HepG2 (cell line): ENCODE measurements at regions not wholly inside any gene's neighbourhood (a gene's known extent, or its start where the extent isn't known, plus 50 kb on each side); places are given as distances from the start of the nearest gene placed in this dataset.

Experiments used
- ATAC-seq: fragments of 200-7000 bp; cut with Tn5 transposase; 3 replicates; pipeline ENCODE4 v1.9.1; 2020; ENCODE audit warnings: mild to moderate bottlenecking, moderate library complexity
- BruUV-seq: library from RNA; stranded (reverse); fragments of 400-500 nt; replicated peaks from 2 replicates; lab custom pipeline; 2021; lab: Mats Ljungman, UMichigan
- CTCF ChIA-PET: fragments of 300-600 bp; formaldehyde crosslinking; extraction: SDS; loops from one replicate; lab custom pipeline; 2021; ENCODE audit warnings: low total read pairs, inconsistent platforms, low intra/inter-chr PET ratio; lab: Yijun Ruan, JAX
- POLR2A ChIA-PET: fragments of 350-600 bp; sonication (Branson Sonifier 250); formaldehyde crosslinking; loops from one replicate; lab custom pipeline; 2020; ENCODE audit warnings: antibody characterized with exemption, inconsistent platforms; lab: Yijun Ruan, JAX
- DNase-seq: peaks from one replicate; pipeline ENCODE4 v3.0.0-alpha.2; 2015; ENCODE audit warnings: low spot score
- FAIRE-seq: peaks from 3 replicates; lab custom pipeline; 2011; peaks lifted over from hg19 to GRCh38; lab: Jason Lieb, UNC
- H2AFZ ChIP-seq: one replicate; pipeline ENCODE4 v1.6.1; 2011; ENCODE audit warnings: low read length, inconsistent platforms
- H3K27ac ChIP-seq: fragments of 300-600 bp; 3 replicates; pipeline ENCODE4 v1.8.0; 2011; ENCODE audit warnings: mixed run types, mild to moderate bottlenecking, mixed read lengths, low read length, inconsistent platforms; ENCODE audit not compliant: insufficient read depth; ENCODE audit errors: extremely low read length
- H3K27me3 ChIP-seq, 2 experiments: fragments of 200-600 bp in 1 of 2; 2 replicates in 1 of 2; 3 replicates in 1 of 2; pipeline versions ENCODE4 v1.6.0 to v1.8.0; 2011; ENCODE audit warnings: low read length in 2 of 2, mild to moderate bottlenecking in 2 of 2, moderate library complexity in 2 of 2, inconsistent platforms in 1 of 2; ENCODE audit not compliant: insufficient read depth in 2 of 2, control insufficient read depth in 1 of 2
- H3K36me3 ChIP-seq, 2 experiments: fragments of 200-600 bp in 1 of 2; replicated peaks in 1 of 2; 2 replicates in 1 of 2; 3 replicates in 1 of 2; pipeline versions ENCODE4 v1.5.1 to v1.8.0; 2011; ENCODE audit warnings: low read length in 2 of 2, inconsistent platforms in 1 of 2; ENCODE audit not compliant: insufficient read depth in 2 of 2, control insufficient read depth in 1 of 2
- H3K4me1 ChIP-seq: 2 replicates; pipeline ENCODE4 v1.5.1; 2012; ENCODE audit warnings: low read length, inconsistent platforms; ENCODE audit not compliant: insufficient read depth
- H3K4me2 ChIP-seq: 2 replicates; pipeline ENCODE4 v1.6.0; 2011; ENCODE audit warnings: low read depth, low read length, inconsistent platforms
- H3K4me3 ChIP-seq, 3 experiments: fragments of 200-600 bp in 1 of 3; sonication (generic), shearing (Covaris generic) in 1 of 3; replicated peaks in 1 of 3; 2 replicates each; pipeline ENCODE4 v1.5.1; 2011 to 2016; ENCODE audit warnings: low read length in 3 of 3, inconsistent platforms in 2 of 3, low read depth in 2 of 3, mild to moderate bottlenecking in 2 of 3, control low read depth in 1 of 3, mixed read lengths in 1 of 3; ENCODE audit not compliant: insufficient read depth in 1 of 3
- H3K79me2 ChIP-seq: one replicate; pipeline ENCODE4 v1.6.1; 2011; ENCODE audit warnings: low read length, inconsistent platforms; ENCODE audit not compliant: insufficient read depth
- H3K9ac ChIP-seq: 2 replicates; pipeline ENCODE4 v1.6.0; 2011; ENCODE audit warnings: mild to moderate bottlenecking, low read depth, low read length, inconsistent platforms; ENCODE audit not compliant: insufficient read depth
- H3K9me3 ChIP-seq: 2 replicates; pipeline ENCODE4 v1.5.1; 2012; ENCODE audit warnings: mild to moderate bottlenecking, low read length
- H4K20me1 ChIP-seq: 2 replicates; pipeline ENCODE4 v1.6.0; 2011; ENCODE audit warnings: inconsistent platforms, mild to moderate bottlenecking, low read length, moderate library complexity; ENCODE audit not compliant: insufficient read depth
- ATAD3A ChIP-seq: sonication (generic); formaldehyde crosslinking; IDR thresholded peaks from 2 replicates; pipeline ENCODE4 v1.4.0; 2020; ENCODE audit warnings: missing genetic modification reagents
- DR1 ChIP-seq: sonication (generic); formaldehyde crosslinking; IDR thresholded peaks from 2 replicates; pipeline ENCODE4 v1.8.0; 2021; ENCODE audit warnings: mild to moderate bottlenecking, missing genetic modification reagents, inconsistent platforms
- IKZF4 ChIP-seq: sonication (generic); formaldehyde crosslinking; IDR thresholded peaks from 2 replicates; pipeline ENCODE4 v1.5.1; 2020; ENCODE audit warnings: borderline replicate concordance, mild to moderate bottlenecking, low read depth, missing genetic modification reagents; ENCODE audit errors: not compliant biosample characterization
- IRF1 ChIP-seq: sonication (generic); formaldehyde crosslinking; IDR thresholded peaks from 2 replicates; pipeline ENCODE4 v1.4.0; 2020; ENCODE audit warnings: low read depth, mild to moderate bottlenecking, missing genetic modification reagents
- JARID2 ChIP-seq: sonication (generic); formaldehyde crosslinking; IDR thresholded peaks from 2 replicates; pipeline ENCODE4 v1.8.1; 2023; ENCODE audit warnings: missing genetic modification reagents, inconsistent platforms; ENCODE audit not compliant: insufficient replicate concordance
- LBX2 ChIP-seq: sonication (generic); formaldehyde crosslinking; IDR thresholded peaks from 2 replicates; pipeline ENCODE4 v1.5.0; 2020; ENCODE audit warnings: missing genetic modification reagents, mild to moderate bottlenecking, borderline replicate concordance
- MED13 ChIP-seq: sonication (generic); formaldehyde crosslinking; IDR thresholded peaks from 2 replicates; pipeline ENCODE4 v1.5.0; 2020; ENCODE audit warnings: missing genetic modification reagents
- MTF2 ChIP-seq: sonication (generic); formaldehyde crosslinking; IDR thresholded peaks from 2 replicates; pipeline ENCODE4 v1.5.0; 2020; ENCODE audit warnings: missing genetic modification reagents, borderline replicate concordance
- NPAS2 ChIP-seq: sonication (generic); formaldehyde crosslinking; IDR thresholded peaks from 2 replicates; pipeline ENCODE4 v1.8.0; 2022; ENCODE audit warnings: mild to moderate bottlenecking, missing genetic modification reagents, borderline replicate concordance
- RAD51 ChIP-seq: fragments of 450-650 bp; IDR thresholded peaks from 2 replicates; pipeline ENCODE4 v1.6.1; 2016; ENCODE audit warnings: borderline replicate concordance
- REPIN1 ChIP-seq: sonication (generic); formaldehyde crosslinking; IDR thresholded peaks from 2 replicates; pipeline ENCODE4 v1.8.0; 2022; ENCODE audit warnings: missing genetic modification reagents, low read depth, mild to moderate bottlenecking, borderline replicate concordance
- REST ChIP-seq, 2 experiments: IDR thresholded peaks; 2 replicates each; pipeline ENCODE4 v1.6.1; 2011 to 2012; ENCODE audit warnings: low read length in 2 of 2, borderline replicate concordance in 1 of 2, low read depth in 1 of 2, mild to moderate bottlenecking in 1 of 2, moderate library complexity in 1 of 2
- RFXAP ChIP-seq: sonication (generic); formaldehyde crosslinking; IDR thresholded peaks from 2 replicates; pipeline ENCODE4 v1.4.0; 2020; ENCODE audit warnings: missing genetic modification reagents, borderline replicate concordance
- SP5 ChIP-seq: IDR thresholded peaks from 2 replicates; pipeline ENCODE4 v1.6.1; 2016; ENCODE audit warnings: low read depth, borderline replicate concordance
- TERF1 ChIP-seq: sonication (generic); formaldehyde crosslinking; IDR thresholded peaks from 2 replicates; pipeline ENCODE4 v1.8.0; 2022; ENCODE audit warnings: mild to moderate bottlenecking, missing genetic modification reagents, moderate library complexity
- ZFYVE20 ChIP-seq: sonication (generic); formaldehyde crosslinking; IDR thresholded peaks from 2 replicates; pipeline ENCODE4 v1.8.0; 2023; ENCODE audit warnings: low read depth, mild to moderate bottlenecking, moderate library complexity, missing genetic modification reagents, borderline replicate concordance
- ZKSCAN1 ChIP-seq: fragments of 150-350 bp; IDR thresholded peaks from 2 replicates; pipeline ENCODE4 v1.6.1; 2014; ENCODE audit warnings: low read length
- ZNF20 ChIP-seq: sonication (generic); formaldehyde crosslinking; IDR thresholded peaks from 2 replicates; pipeline ENCODE4 v1.4.0; 2020; ENCODE audit warnings: mild to moderate bottlenecking, moderate library complexity, missing genetic modification reagents
- ZNF510 ChIP-seq: sonication (generic); formaldehyde crosslinking; IDR thresholded peaks from 2 replicates; pipeline ENCODE4 v1.4.0; 2020; ENCODE audit warnings: low read depth, mild to moderate bottlenecking, missing genetic modification reagents
- ZNF580 ChIP-seq: IDR thresholded peaks from 2 replicates; pipeline ENCODE4 v1.6.1; 2016; ENCODE audit warnings: low read depth, borderline replicate concordance
- WGBS: methylation state at CpG from one replicate; pipeline ENCODE4 v1.1.6; 2017; ENCODE audit warnings: low lambda C conversion rate; 5-methylcytosine and 5-hydroxymethylcytosine counted together
- in situ Hi-C: cut with HindIII; loops from 2 replicates; pipeline ENCODE4 v1.10.0; 2017; ENCODE audit warnings: low pct_unique_long_range_greater_than_20kb; ENCODE audit not compliant: extremely low pct_ligation_motif_present
- intact Hi-C: fragments of 100-400 bp; cut with micrococcal nuclease; formaldehyde crosslinking; loops from one replicate; pipeline ENCODE4 v1.10.0; 2022; ENCODE audit not compliant: unreplicated experiment

GRCh38 chr13:39913339-39913738 is 257.9 kb downstream of the COG6 start:
- Histone ChIP-seq H3K9me3 (no peaks in the 10 kb centered on the region), H3K79me2 (no peaks in the 10 kb centered on the region), H2AFZ (no peak overlapping the region), H3K27me3 (no peaks in the 10 kb centered on the region; a peak in 2 of 5 replicates), H3K4me3 (no peak overlapping the region), H3K4me2 (no peak overlapping the region), H3K9ac (no peak overlapping the region), H4K20me1 (no peaks in the 10 kb centered on the region), H3K27ac (no peak overlapping the region), H3K4me1 (no peaks in the 10 kb centered on the region), H3K36me3 (no peaks in the 10 kb centered on the region)
- intact Hi-C loops, result no loop called here
- CTCF ChIA-PET, result no interaction called here
- ATAC-seq (no peak), DNase-seq (no peak), FAIRE-seq (no peak)
- 14% methylated on average over 4 of the region's 4 CpGs for WGBS
- no TSS peak for BruUV-seq
- in situ Hi-C loops, result no loop called here
- POLR2A ChIA-PET, result no interaction called here
- TF ChIP-seq DR1 (CRISPR knock-in tag) (no peak), TERF1 (CRISPR knock-in tag) (no peak), MED13 (CRISPR knock-in tag) (no peak), REST (IDR thresholded peaks at IDR 0.05; ENCODE audit: borderline replicate concordance in 1 of 2, low read depth in 1 of 2, low read length in 2 of 2) (no peak), ZKSCAN1 (no peak), REPIN1 (CRISPR knock-in tag) (no peak), JARID2 (CRISPR knock-in tag) (no peak), LBX2 (no peak), IRF1 (CRISPR knock-in tag) (no peak), ZNF580 (CRISPR knock-in tag) (no peak), RFXAP (CRISPR knock-in tag) (no peak), RAD51 (no peak), ATAD3A (CRISPR knock-in tag) (no peak), IKZF4 (CRISPR knock-in tag) (no peak), ZNF20 (CRISPR knock-in tag) (no peak), MTF2 (no peak), NPAS2 (no peak), ZFYVE20 (CRISPR knock-in tag) (no peak), ZNF510 (CRISPR knock-in tag) (no peak), SP5 (CRISPR knock-in tag) (no peak)
